ENCODE measurements at regions not wholly inside any gene's neighbourhood (a gene's known extent, or its start where the extent isn't known, plus 50 kb on each side); places are given as distances from the start of the nearest gene placed in this dataset.

DNA sequence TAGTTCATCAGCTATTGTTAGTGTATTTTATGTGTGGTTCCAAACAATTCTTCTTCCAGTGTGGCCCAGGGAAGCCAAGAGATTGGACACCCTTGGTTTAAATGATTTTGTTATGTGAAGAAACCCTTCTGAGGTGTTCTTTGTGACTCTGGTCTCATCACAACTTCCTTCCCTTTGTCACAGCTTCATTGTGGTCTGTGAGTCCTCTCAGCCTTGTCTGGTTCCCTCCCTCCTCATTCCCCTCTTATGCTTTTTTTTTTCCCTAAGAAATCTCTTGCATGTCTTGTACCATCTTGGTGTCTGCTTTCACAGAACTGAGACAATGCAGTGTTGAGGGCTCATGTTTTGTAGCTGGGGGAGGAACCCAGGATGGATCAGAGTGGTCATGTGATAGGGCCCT lies 118.9 kb downstream of the TMEM182 start:
- Histone ChIP-seq H3K27ac (no peak overlapping the region), H3K4me3 (no peak overlapping the region), H3K9me3 (no peaks in the 10 kb centered on the region), H3K4me1 (no peaks in the 10 kb centered on the region), H3K4me2 (no peak overlapping the region)
- TF ChIP-seq, protein P1, sequence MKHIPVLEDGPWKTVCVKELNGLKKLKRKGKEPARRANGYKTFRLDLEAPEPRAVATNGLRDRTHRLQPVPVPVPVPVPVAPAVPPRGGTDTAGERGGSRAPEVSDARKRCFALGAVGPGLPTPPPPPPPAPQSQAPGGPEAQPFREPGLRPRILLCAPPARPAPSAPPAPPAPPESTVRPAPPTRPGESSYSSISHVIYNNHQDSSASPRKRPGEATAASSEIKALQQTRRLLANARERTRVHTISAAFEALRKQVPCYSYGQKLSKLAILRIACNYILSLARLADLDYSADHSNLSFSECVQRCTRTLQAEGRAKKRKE (CRISPR knock-in tag; IDR thresholded peaks at IDR 0.05; ENCODE audit: low read depth): no peak
- TF ChIP-seq RCOR1 (IDR thresholded peaks at IDR 0.05; ENCODE audit: low read depth, low read length): no peak
- no peak for TF ChIP-seq ZC3H11A (IDR thresholded peaks at IDR 0.05)
- TF ChIP-seq, protein P2, sequence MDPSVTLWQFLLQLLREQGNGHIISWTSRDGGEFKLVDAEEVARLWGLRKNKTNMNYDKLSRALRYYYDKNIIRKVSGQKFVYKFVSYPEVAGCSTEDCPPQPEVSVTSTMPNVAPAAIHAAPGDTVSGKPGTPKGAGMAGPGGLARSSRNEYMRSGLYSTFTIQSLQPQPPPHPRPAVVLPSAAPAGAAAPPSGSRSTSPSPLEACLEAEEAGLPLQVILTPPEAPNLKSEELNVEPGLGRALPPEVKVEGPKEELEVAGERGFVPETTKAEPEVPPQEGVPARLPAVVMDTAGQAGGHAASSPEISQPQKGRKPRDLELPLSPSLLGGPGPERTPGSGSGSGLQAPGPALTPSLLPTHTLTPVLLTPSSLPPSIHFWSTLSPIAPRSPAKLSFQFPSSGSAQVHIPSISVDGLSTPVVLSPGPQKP (IDR thresholded peaks at IDR 0.05; ENCODE audit: low read depth, low read length): no peak
- TF ChIP-seq KDM5A (IDR thresholded peaks at IDR 0.05): no peak
- TF ChIP-seq NFE2L2 (conservative IDR thresholded peaks at IDR 0.05; ENCODE audit: low read length): no peak
- TF ChIP-seq EHMT2 (IDR thresholded peaks at IDR 0.05; ENCODE audit: low read depth): no peak
- TF ChIP-seq NR3C1 (IDR thresholded peaks at IDR 0.05): no peak
- TF ChIP-seq FOXS1 (CRISPR knock-in tag; IDR thresholded peaks at IDR 0.05): no peak
- no peak for TF ChIP-seq HOXB5 (CRISPR knock-in tag; IDR thresholded peaks at IDR 0.05)
- TF ChIP-seq PHF8 (IDR thresholded peaks at IDR 0.05; ENCODE audit: borderline replicate concordance, low read depth): no peak
- TF ChIP-seq CHD4 (IDR thresholded peaks at IDR 0.05; ENCODE audit: borderline replicate concordance): no peak
- TF ChIP-seq, protein P3, sequence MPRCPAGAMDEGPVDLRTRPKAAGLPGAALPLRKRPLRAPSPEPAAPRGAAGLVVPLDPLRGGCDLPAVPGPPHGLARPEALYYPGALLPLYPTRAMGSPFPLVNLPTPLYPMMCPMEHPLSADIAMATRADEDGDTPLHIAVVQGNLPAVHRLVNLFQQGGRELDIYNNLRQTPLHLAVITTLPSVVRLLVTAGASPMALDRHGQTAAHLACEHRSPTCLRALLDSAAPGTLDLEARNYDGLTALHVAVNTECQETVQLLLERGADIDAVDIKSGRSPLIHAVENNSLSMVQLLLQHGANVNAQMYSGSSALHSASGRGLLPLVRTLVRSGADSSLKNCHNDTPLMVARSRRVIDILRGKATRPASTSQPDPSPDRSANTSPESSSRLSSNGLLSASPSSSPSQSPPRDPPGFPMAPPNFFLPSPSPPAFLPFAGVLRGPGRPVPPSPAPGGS (IDR thresholded peaks at IDR 0.05): no peak
- TF ChIP-seq TP53 (CRISPR knock-in tag; IDR thresholded peaks at IDR 0.05): no peak
- ChIA-PET POLR2A (no interaction called here), CTCF (interaction anchor here (0.6 to 1.7 kb wide), 4 partner anchors 9 to 1828 kb away, joined by 3 to 5 read pairs (median 4); no protein-coding TSS in a partner anchor)
- ATAC-seq (no peak), FAIRE-seq (no peak), DNase-seq (ENCODE audit: low read depth in 1 of 2, low spot score in 1 of 2) (no peak)

DNA sequence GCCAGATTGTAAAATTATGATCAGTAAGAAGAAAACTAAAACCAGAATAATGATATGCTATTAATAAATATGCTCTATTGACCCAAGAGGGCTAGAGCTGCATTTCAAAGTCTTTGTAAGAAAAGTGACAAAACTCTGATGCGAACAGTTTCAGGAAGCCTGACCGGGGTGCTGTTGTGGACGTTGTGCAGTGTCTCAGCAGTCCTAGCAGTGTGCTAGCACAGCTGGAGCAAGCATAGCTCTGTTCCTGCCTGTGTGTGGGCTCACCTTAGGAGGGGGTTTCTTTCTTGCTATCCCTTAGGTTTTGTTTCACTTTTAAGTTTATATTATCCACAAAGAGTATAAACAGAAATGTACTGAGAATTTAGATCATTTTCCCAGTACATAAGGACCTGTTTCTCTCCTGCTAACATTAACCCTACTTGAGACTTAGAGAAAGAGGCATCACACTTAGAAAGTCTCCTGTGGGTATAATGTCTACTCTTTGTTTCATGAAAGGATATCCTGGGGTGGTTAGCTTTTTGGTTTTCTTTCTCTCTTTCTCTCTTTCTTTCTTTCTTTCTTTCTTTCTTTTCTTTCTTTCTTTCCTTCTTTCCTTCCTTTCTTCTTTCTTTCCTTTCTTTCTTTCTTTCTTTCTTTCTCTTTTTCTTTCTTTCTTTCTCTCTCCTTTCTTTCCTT lies 124.5 kb downstream of the TMEM182 start:
- CTCF ChIA-PET: interaction anchor here (1.3 kb wide), 1 partner anchor 17 kb away, joined by 3 read pairs; no protein-coding TSS in a partner anchor
- no peak overlapping the region for H3K4me2 ChIP-seq
- no peak for TF ChIP-seq EHF (CRISPR knock-in tag; IDR thresholded peaks at IDR 0.05)
- TF ChIP-seq, protein P4, sequence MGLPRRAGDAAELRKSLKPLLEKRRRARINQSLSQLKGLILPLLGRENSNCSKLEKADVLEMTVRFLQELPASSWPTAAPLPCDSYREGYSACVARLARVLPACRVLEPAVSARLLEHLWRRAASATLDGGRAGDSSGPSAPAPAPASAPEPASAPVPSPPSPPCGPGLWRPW (IDR thresholded peaks at IDR 0.05): no peak
- TF ChIP-seq MAFK (IDR thresholded peaks at IDR 0.05; ENCODE audit: partially characterized antibody): no peak
- TF ChIP-seq, protein P5, sequence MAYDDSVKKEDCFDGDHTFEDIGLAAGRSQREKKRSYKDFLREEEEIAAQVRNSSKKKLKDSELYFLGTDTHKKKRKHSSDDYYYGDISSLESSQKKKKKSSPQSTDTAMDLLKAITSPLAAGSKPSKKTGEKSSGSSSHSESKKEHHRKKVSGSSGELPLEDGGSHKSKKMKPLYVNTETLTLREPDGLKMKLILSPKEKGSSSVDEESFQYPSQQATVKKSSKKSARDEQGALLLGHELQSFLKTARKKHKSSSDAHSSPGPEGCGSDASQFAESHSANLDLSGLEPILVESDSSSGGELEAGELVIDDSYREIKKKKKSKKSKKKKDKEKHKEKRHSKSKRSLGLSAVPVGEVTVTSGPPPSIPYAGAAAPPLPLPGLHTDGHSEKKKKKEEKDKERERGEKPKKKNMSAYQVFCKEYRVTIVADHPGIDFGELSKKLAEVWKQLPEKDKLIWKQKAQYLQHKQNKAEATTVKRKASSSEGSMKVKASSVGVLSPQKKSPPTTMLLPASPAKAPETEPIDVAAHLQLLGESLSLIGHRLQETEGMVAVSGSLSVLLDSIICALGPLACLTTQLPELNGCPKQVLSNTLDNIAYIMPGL (CRISPR knock-in tag; IDR thresholded peaks at IDR 0.05; ENCODE audit: borderline replicate concordance): no peak
- no peak for TF ChIP-seq RFX5 (IDR thresholded peaks at IDR 0.05)
- TF ChIP-seq, protein P1 (CRISPR knock-in tag; IDR thresholded peaks at IDR 0.05; ENCODE audit: low read depth): no peak
- TF ChIP-seq CHD2 (IDR thresholded peaks at IDR 0.05; ENCODE audit: low read length, partially characterized antibody): no peak
- TF ChIP-seq NR3C1 (IDR thresholded peaks at IDR 0.05): no peak
- no peak for TF ChIP-seq JUN (IDR thresholded peaks at IDR 0.05)
- TF ChIP-seq HOXB13 (CRISPR knock-in tag; IDR thresholded peaks at IDR 0.05; ENCODE audit: low read depth): no peak
- TF ChIP-seq RAD21 (conservative IDR thresholded peaks at IDR 0.05 in 1 of 2, IDR thresholded peaks at IDR 0.05 in 1 of 2): no peak
- POLR2A ChIA-PET: no interaction called here
- DNase-seq (ENCODE audit: low read depth in 1 of 2, low spot score in 1 of 2): no peak
- no peak overlapping the region for H3K27ac ChIP-seq
- no peak for ATAC-seq
- no peak for FAIRE-seq
- H3K9me3 ChIP-seq: no peaks in the 10 kb centered on the region
- no peak overlapping the region for H3K4me3 ChIP-seq
- 36% methylated on average over 3 of the region's 3 CpGs for WGBS (ENCODE audit: missing lambda C conversion rate)
- H3K4me1 ChIP-seq: no peaks in the 10 kb centered on the region
